AG09309 (cell line): ENCODE measurements at regions not wholly inside any gene's neighbourhood (a gene's known extent, or its start where the extent isn't known, plus 50 kb on each side); places are given as distances from the start of the nearest gene placed in this dataset.

ENCODE experiments used
- DNase-seq: peaks from one replicate; pipeline ENCODE4 v3.0.0-alpha.2; 2010; ENCODE audit warnings: low read depth
- H3K4me3 ChIP-seq: 2 replicates; pipeline ENCODE4 v1.5.1; 2011; ENCODE audit warnings: mild to moderate bottlenecking, low read depth, low read length, moderate library complexity; ENCODE audit not compliant: control insufficient read depth
- TF ChIP-seq, protein P1 (sequence below): IDR thresholded peaks from 2 replicates; pipeline ENCODE4 v1.5.1; 2011; ENCODE audit warnings: mild to moderate bottlenecking, low read depth, low read length, inconsistent platforms; ENCODE audit not compliant: insufficient read depth, control insufficient read depth; ENCODE audit errors: missing control alignments

DNA sequence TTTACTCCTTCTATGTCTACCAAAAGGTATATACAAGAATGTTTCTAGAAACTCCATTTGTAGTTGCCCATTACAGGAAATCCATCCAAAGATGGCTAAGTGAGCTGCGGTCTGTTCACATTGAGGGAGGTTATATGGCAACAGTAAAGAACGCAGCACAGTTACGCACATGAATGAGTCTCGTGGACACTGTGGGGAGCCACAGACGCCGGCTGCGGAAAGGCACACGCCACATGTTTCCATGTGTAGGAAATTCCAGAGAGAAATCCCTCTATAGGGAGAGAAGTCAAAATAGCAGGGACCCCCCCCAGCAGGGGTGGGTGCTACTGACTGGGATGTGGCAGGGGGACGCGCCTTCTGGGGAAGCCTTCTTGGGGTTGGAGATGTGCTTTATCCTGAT, 139.0 kb upstream of the NCOR2 start:
- no peak for DNase-seq
- TF ChIP-seq, protein P1, sequence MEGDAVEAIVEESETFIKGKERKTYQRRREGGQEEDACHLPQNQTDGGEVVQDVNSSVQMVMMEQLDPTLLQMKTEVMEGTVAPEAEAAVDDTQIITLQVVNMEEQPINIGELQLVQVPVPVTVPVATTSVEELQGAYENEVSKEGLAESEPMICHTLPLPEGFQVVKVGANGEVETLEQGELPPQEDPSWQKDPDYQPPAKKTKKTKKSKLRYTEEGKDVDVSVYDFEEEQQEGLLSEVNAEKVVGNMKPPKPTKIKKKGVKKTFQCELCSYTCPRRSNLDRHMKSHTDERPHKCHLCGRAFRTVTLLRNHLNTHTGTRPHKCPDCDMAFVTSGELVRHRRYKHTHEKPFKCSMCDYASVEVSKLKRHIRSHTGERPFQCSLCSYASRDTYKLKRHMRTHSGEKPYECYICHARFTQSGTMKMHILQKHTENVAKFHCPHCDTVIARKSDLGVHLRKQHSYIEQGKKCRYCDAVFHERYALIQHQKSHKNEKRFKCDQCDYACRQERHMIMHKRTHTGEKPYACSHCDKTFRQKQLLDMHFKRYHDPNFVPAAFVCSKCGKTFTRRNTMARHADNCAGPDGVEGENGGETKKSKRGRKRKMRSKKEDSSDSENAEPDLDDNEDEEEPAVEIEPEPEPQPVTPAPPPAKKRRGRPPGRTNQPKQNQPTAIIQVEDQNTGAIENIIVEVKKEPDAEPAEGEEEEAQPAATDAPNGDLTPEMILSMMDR: no peak
- no peak overlapping the region for H3K4me3 ChIP-seq

GRCh38 chr12:124705545-124706138, 138.2 kb upstream of the NCOR2 start:
- H3K4me3 ChIP-seq: no peak overlapping the region
- TF ChIP-seq, protein P1: no peak
- DNase-seq: no peak

DNA sequence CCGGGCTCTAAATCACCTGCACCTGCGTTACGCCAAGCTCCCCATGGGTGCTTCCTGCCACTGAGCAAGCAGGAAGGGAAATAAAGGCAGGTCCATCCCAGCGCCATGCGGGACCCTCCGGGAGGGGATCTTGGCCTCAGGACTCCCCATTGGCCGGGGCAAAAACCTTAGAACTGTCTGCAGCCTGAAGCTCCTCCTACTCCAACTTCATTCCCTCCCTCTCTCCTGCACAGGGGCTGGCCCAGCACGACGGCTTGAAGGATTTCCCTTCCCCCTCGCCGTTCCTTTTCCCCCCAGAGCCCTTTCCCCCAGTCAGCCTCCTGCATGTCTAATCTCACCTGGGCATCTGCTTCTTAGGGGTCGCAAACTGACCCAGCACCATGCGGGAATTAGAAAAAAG, 137.2 kb upstream of the NCOR2 start:
- TF ChIP-seq, protein P1: no peak
- DNase-seq: no peak
- H3K4me3 ChIP-seq: no peak overlapping the region

DNA sequence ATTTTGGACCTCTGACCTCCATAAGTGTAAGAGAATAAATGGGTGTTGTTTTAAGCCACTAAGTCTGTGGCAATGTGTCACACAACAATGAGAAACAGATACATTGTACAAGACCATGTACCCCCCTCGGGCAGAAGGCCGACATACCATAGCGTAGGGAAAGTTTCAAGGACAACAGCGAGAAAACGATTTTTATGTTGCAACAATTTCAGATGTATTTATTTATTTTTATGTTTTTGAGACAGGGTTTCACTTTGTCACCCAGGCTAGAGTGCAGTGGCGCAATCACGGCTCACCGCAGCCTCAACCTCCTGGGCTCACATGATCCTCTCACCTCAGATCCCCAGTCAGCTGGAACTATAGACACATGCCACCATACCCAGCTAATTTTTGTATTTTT, 136.4 kb upstream of the NCOR2 start:
- TF ChIP-seq, protein P1: no peak
- H3K4me3 ChIP-seq: no peak overlapping the region
- DNase-seq: no peak

DNA sequence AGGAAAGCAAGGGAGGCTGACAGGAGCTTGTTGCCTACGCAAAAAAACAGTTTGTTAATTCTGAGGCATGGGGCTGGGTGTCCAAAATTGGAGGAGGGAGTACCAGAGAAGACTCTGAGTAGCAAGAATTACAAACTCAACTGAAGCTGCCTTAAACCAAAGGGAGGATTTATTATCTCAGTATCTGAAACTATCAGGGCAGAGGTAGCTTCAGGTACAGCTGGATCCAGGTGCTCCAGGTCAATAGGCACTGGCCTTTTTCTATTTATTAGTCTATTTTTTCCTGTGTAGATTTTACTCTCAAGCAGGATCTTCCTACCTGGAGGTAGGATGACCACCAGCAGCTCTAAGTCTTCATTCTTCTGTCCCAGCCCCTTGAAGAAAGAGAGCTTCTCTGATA, 135.3 kb upstream of the NCOR2 start:
- no peak overlapping the region for H3K4me3 ChIP-seq
- TF ChIP-seq, protein P1: no peak
- no peak for DNase-seq

DNA sequence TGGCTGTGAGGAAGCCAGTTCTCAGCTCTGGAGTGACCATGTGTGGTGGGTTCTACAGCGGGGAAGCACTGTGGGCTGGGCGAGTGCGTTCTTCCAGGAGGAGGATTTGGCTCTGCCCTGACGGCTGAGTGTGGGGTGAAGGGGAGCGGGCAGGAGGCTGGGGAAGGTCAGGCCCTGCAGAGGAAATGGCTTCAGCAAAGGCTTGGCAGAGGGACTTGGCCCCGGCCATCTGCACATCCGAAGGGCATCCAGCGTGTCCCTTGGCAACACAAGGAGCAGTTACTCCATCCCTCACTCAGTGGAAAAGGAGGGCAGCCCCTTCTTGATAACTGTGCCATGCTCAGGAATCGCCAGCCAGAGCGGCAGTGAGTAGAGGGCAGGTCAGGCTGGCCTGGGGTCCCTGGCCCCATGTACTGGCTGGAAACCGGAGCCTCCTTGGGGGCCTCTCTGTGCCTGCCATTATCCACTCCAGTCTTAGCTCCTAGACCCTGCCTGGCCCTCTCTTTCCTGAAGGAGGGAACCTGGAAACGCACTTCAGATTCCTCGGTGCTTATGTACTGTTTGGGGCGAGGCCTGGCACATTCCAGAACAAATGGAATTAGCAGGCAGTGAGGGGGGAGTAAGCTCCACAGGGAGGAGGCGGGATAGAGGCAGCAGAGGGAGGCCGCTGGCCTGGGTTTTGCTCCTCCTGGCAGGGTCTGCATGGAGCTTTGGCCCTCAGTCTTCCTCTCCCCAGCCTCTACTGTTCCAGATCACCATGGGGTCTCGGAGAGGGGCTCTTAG, 133.6 kb upstream of the NCOR2 start:
- no peak overlapping the region for H3K4me3 ChIP-seq
- DNase-seq: no peak
- TF ChIP-seq, protein P1: no peak
